NCI-H446 (cell line): ENCODE measurements at regions not wholly inside any gene's neighbourhood (a gene's known extent, or its start where the extent isn't known, plus 50 kb on each side); places are given as distances from the start of the nearest gene placed in this dataset.
"Not testable (repeated sequence)": the region's sequence is repeated elsewhere in the genome, so short reads cannot be mapped to it uniquely, and the experiment has no call there.

ENCODE experiments used
- DNase-seq, 2 experiments: peaks; one replicate each; lab custom pipeline; 2025; lab: John Stamatoyannopoulos, UW

DNA sequence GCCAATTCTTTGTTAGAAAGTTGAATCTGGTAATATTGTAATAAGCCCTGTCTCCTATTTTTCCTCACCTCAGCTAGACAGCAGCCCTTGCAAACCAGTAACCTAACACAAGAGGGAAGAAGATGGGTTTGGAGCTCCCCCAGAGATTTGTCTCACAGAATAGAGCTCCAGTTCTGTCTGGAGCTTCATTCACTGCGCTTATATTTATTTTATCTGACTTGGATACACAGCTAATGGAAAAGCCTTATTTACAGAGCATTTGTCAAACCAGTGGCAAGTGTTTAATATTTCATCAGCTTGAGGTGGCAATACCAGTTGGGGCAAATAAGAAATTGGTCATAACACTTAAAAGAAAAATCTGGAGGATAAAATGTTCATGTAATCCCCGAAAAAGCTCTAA lies 1094.0 kb downstream of the FSCB start:
- no peak for DNase-seq

DNA sequence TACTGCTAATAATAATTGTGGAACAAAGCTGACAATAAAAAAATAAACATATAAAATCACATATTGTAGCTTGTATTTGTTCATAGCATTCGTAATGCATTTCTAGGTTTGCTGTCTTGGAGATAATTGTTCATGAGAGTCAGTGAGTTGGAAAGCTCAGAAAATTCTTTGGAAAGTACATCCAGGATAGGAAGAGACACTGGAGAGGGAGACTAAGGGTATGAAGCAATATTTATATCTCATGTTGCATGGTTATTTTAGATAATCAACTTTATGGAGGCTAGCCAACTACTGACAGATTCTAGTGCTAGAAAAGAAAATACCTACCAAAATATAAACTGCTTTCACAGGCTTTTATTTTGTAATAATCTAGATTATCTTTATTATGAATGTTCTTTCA lies 1095.2 kb downstream of the FSCB start:
- DNase-seq = peak in 1 of 2 experiments; percentile 2

DNA sequence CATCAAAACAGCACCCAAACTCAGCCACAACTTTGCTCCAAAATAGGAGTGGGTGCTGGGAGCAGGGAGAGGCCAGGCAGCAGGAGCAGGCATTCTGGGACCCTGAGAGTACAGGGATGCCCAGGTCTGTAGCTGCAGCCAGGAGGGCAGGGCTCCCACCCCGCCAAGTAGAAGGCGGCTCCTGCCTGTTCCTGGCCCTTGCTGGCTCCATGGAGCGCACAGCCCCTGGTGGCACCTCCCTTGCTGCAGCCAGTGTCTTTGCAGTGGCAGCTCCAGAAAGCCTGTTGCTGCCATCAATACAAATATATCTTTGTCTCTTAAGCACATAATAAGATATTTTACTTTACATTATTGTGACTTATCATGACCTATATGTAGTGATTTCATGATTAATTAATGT lies 1096.5 kb downstream of the FSCB start:
- DNase-seq = no peak

DNA sequence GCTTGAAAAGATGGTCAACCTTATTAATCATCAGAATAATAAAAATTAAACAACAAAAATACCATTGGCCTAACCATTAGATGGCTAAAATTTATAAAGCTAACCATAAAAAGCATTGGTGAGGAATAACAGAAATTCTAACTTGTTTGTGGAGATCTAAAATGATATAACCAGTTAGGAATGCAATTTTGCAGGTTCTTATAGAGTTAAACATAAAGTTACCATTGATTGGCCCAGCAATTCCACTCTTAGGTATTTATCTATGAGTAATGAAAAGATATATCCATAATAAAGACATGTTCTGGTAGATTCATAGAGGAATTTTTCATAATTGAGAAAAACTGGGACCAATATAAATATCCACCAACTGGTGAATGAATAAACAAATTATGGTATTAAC lies 1098.6 kb downstream of the FSCB start:
- DNase-seq = no peak

DNA sequence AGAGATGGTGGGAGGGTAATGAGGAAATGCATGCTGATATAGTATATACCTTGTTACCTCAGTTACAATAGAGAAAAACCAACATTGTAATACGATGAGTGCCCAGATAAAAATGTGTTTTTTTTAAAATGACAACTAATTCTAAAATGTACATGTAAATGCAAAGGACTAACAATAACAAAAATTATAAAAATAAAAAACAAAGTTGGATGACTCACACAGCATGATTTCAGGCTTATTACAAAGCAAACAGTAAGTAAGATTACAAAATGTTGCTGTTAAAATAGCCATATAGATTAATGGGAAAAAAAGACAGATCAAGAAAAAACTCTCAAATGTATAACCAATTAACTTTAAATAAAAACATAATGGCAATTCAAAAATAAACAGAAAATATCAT lies 1099.4 kb downstream of the FSCB start:
- no peak for DNase-seq

DNA sequence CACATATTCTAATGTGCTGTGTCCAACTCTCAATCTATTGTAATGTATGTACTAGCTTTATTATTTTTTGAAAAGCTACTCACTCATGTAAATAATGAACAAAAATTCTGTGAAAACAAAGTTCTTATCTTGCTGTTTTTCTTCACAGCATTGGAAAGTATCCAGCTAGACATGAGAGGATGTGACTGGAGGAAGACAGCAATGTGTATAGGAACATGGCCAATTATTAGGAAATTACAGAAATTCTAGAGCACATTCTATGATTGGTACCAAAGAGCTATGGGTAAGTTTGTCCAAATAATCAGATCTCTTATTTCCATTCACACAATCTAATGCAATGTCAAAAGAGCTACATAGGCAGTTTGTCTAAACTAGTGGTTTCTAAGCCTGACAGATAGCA lies 1100.2 kb downstream of the FSCB start:
- no peak for DNase-seq

DNA sequence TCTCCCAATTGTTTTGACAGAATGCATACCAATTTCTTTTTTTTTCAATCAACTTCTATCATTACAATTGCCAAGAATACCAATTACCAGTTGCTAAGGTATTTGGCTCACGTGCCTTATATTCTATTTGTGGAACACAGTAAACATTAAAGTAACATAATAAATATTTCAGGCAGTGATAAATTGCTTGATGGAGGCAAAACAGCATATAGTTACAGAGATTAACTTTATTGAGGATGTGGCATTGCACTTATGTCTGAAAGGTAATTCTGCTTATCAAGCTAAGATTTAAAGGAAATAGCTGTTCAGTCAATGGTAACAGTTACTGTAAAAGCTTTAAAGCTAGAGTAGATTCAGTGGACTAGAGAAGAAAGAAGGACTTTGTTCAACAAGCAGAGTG lies 1107.8 kb downstream of the FSCB start:
- DNase-seq = no peak

DNA sequence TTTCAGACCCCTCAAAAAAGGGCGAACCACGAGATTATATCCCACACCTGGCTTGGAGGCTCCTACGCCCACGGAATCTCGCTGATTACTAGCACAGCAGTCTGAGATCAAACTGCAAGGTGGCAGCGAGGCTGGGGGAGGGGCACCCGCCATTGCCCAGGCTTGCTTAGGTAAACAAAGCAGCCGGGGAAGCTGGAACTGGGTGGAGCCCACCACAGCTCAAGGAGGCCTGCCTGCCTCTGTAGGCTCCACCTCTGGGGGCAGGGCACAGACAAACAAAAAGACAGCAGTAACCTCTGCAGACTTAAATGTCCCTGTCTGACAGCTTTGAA lies 1136.6 kb downstream of the FSCB start:
- not testable (repeated sequence) for DNase-seq

DNA sequence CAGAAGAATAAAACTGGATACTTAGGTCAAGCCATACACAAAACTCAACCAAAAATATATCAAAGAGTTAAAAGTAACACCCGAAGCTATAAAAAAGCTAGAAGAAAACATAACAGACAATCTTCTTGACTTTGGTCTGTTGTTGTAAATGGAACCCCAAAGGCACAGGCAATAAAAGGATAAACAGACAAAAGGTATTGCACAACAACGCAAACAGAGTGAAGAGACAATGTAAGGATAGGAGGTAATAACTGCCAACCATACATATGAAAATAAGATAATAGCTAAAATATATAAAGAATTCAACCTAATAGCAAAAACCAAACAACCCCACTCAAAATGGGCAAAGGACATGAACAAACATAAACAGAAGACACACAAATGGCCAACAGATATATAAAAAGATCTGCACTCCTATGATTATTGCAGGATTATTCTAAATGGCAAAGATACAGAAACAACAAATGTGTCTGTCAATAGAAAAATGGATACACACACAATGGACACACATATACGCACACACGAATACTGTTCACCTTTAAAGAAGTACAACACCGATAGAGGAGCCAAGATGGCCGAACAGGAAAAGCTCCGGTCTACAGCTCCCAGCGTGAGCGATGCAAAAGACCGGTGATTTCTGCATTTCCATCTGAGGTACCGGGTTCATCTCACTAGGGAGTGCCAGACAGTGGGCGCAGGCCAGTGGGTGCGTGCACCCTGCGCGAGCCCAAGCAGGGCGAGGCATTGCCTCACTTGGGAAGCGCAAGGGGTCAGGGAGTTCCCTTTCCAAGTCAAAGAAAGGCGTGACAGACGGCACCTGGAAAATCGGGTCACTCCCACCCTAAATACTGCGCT lies 1137.1 kb downstream of the FSCB start:
- DNase-seq = no peak

DNA sequence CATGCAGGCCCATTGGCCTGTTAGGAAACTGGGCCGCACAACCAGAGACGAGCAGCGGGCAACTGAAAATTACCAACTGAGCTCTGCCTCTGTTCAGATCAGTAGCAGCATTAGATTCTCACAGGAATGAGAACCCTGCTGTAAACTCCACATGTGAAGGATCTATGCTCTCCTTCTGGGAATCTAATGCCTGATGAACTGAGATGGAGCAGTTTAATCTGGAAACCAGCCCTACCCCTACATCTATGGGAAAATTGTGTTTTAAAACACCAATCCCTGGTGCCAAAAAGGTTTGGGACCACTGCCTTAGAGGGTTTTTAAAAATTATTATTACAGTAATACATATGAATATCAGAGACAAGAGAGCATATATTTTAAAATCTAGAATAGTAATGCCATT lies 1144.5 kb downstream of the FSCB start:
- DNase-seq = no peak

DNA sequence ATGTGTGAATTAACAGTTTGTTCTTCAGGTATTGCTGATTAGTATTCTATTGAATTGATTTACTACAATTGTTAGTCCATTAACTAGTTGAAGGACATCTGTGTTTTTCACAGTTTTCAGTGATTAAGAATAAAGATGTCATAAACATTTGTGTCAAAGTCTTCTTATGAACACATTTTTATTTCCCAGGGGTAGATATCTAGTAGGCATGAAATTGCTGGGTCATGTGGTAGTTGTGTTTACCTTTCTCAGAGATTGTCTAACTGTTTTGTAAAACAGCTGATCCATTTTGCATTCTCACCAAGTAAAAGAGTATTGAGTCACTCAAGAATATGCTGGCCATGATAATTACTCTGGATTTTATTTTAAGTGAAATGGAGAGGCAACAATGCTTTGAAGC lies 1145.3 kb downstream of the FSCB start:
- DNase-seq = no peak

DNA sequence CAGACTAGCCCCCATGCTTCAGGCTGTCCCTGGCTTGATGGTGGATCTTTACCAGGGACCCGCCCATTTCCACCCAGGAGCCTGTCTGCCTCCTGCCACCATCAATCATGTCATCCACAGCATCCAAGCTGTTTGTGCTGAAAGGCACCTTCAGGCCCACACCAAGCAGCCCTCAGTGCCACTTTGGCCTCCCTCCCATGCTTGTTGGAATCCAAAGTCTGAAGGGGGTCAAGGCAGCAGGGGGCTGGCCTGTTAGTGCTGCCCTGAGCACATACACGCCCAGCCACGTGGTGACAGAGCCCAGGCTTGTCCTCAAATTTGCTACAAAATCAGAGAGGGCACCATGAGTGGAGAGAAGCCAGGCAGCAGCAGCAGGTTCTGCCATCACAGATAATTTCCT lies 1146.8 kb downstream of the FSCB start:
- DNase-seq = peak in 1 of 2 experiments; percentile 33

DNA sequence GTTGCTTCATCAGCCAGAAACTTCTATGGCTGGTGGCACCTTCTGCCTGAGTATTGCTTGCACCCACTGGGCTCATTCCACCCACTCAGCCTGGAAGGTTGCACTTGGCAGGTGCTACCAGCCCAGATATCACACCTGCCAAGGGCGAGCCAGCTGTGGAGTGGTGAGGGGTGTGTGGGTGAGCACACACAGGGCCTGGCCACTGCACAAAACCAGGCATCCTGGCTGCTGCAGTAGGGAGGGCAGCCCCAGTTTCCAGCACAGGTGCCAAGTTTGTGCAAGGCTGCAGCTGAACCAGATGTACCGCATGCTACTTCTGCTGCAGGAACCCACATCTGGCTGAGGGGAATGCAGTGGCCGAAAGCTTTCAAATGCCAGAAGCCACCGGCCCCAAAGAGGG lies 1147.8 kb downstream of the FSCB start:
- no peak for DNase-seq

DNA sequence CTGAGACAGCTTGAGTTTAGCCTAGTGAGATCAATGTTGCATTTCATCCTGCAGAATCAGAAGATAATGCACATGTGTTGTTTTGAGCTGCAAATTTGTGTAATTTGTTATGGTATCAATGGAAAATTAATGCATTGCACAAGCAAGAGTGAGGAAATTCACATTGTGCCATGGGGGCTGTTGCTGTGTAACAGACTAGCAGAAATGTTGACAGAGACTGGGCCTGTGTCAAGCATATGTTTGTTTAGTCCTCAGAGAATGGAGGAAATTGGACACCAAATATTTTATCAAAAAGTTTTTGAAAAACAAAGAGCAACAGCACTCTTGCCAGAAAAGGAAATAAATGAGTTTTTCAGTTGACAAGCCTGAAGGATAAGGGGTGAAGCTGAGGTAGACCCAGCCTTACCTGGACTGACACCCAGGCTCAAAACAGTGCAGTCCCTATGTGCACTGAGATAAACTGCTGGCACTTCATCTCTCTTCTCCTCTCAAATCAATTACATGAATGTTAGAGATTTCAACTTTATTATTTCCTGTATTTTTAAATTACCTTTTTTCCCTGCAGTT lies 1150.0 kb downstream of the FSCB start:
- DNase-seq = no peak

DNA sequence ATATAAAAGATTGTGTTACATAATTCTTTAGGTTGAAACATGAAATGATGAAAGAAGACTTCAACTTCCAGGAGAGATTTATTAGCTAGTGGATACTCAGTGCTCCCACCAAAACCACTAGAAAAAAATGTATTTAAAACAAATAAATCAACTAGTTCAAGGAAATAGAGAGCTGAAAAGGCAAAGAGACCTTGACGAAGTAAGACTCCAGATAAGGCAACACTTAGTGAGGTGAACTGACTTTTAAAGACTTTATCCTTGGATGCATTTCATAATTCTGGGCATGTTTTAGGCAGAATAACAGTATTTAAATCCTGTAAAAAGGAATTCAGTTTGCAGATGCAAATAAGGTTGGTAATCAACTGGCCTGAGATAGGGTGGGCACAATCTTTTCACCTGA lies 1150.7 kb downstream of the FSCB start:
- no peak for DNase-seq

DNA sequence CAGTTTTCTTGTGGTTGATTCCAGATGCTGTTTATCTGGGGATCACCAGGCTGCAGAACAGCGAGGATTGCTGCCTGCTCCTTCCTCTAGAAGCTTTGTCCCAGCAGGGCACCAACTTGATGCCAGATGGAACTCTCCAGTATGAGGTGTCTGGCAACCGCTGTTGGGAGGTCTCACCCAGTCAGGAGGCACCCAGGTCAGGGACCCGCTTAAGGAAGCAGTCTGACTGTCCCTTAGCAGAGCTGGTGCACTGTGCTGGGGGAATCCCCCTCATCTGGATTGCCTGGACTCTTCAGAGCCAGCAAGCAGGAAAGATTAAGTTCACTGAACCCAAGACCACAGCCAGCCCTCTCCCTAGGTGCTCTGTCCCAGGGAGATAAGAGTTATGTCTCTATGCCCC lies 1165.2 kb downstream of the FSCB start:
- DNase-seq = no peak

DNA sequence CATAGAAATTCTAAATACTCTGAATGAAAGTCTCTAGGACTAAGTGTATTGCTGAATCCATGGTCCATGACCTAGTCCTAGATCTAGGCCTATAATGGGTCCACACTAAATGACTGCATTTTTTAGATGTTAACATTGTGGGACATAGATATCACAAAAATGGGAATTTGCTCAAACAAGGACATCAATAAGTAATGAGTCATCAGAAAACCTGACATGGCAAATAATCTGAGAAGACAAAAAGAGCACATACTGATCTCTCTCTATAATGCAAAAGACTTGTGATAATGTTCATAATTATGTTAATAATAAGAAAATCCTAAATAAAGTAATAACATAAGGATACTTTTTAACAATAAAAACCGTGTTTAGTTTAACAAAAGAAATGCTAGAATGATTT lies 1168.4 kb downstream of the FSCB start:
- DNase-seq = no peak

DNA sequence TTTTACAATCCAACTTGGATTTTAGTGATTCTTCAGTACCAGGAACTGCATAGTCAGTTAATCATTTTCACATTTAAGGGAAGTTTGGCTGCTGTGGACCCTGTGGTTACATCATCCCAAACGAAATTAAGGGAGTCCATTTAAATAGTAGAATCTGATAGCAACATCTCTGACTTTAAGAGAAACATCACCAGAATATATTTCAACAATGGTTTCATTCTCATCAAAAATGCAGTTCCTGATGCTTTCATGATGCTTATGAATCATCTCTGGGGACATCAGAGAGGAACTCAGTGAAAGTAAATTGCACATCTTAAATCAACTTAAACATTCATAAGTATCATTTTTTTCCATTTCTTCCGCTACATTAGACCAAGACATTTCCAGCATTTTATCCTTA lies 1170.7 kb downstream of the FSCB start:
- no peak for DNase-seq

DNA sequence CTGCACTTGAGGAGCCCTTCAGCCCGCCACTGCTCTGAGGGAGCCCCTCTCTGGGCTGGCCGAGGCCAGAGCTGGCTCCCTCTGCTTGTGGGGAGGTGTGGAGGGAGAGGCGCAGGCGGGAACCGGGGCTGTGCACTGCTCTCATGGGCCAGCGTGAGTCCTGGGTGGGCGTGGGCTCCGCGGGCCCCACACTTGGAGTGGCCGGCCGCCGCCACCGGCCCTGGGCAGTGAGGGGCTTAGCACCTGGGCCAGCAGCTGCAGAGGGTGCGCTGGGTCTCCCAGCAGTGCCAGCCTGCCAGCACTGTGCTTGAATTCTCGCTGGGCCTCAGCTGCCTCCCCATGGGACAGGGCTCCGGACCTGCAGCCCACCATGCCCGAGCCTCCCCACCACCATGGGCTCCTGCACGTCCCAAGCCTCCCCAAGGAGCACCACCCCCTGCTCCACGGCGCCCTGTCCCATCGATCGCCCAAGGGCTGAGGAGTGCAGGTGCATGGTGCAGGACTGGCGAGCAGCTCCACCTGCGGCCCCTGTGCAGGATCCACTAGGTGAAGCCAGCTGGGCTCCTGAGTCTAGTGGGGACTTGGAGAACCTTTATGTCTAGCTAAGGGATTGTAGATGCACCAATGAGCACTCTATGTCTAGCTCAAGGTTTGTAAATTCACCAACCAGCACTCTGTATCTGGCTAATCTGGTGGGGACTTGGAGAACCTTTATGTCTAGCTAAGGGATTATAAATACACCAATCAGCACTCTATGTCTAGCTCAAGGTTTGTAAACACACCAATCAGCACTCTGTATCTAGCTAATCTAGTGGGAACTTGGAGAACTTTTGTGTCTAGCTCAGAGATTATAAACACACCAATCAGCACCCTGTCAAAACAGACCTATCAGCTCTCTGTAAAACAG lies 1180.3 kb downstream of the FSCB start:
- not testable (repeated sequence) for DNase-seq

DNA sequence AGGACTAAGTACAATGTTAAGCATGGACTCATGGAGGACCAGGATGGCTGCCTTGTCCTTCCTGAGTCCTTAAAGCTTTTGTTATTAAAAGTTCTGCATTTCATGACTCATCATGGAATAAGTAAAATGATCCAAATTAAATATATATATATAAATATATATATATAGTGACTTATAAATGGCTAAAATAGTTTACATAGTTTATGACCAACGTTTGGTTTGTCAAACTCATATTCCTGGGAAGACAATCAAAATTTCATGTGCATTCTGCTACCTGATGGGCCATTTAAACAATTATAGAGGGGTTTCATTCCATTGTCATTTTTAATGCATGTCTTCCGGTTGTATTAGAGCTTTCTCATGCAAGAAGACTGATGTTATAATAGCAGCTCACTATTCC lies 1190.7 kb downstream of the FSCB start:
- no peak for DNase-seq

DNA sequence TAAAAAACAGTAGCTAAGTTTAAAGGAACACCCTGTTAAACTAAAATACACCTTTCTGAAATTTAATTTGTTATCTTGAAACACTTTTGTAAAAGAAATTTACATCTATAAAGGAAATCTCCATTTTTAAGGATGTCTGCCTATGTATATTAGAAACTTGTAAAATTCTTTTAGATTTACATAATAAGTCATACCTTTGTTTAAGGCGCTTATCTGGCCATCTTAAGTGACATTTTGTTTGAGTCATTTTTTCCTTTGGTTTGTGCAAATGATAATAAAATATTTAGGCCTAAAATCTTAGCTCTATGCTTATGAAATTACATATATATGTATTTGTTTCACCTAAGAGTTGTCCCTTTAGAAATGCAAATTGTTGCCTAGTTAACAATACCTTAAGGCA lies 1193.4 kb downstream of the FSCB start:
- DNase-seq = no peak

DNA sequence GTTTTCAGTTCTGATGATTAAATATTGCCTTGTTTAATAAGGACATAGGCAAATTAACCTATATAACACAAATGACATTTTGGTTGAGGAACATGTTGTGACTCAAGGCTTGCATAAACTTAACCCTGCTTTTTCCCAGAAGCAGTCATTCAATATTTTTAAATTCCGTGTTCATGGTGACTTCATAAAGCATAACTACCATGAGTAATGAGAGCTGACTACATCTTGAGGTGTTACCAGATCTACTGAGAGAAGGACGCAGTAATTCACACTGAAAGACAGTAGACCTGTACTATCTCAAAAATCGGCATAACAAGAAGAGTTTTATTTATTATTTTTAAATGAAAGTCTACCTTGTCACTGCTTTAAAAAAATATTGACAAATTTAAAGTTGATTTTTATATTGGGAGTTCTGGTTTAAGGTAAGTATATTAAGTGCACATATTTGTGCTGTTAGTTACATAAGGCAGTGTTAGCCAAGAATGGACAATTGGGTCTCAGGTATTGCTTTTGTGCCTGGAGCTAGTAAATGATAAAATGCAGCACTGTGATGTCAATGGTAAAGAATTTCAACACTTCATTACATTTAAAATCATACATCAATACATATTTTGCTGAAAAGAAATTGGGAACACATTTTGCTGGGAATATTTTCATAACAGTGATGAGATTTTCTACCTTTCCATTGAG lies 1198.5 kb downstream of the FSCB start:
- DNase-seq = no peak
